ENCODE measurements at regions not wholly inside any gene's neighbourhood (a gene's known extent, or its start where the extent isn't known, plus 50 kb on each side); places are given as distances from the start of the nearest gene placed in this dataset.

GRCh38 chr3:181276358-181276896, 286.9 kb upstream of the DNAJC19 start:
- no peaks in the 10 kb centered on the region for H3K9me3 Mint-ChIP-seq (ENCODE audit: unreplicated experiment)
- CTCF ChIA-PET, result no interaction called here
- intact Hi-C loops (cut with micrococcal nuclease; ENCODE audit: unreplicated experiment), result loop anchor here (5.0 kb wide), 1 partner anchor 474 kb away; no protein-coding TSS in a partner anchor
- H3K27me3 Mint-ChIP-seq (ENCODE audit: insufficient read depth, unreplicated experiment), result peaks cover 8% of the 10 kb centered on the region
- no peak for TF ChIP-seq CTCF (IDR thresholded peaks at IDR 0.05; ENCODE audit: insufficient read depth in 1 of 2, low read depth in 1 of 2, low read length in 1 of 2, severe bottlenecking in 1 of 2, unreplicated experiment in 1 of 2)
- no peaks in the 10 kb centered on the region for H3K36me3 Mint-ChIP-seq (ENCODE audit: insufficient read depth, unreplicated experiment)
- Histone ChIP-seq H3K9me3 (no peaks in the 10 kb centered on the region), H3K27me3 (replicated peaks; ENCODE audit: control insufficient read depth, insufficient read depth, low read length) (no peaks in the 10 kb centered on the region; the same call in 1 of the 2 replicates), H3K36me3 (ENCODE audit: control insufficient read depth, insufficient read depth, low read length) (no peaks in the 10 kb centered on the region), H3K4me3 (ENCODE audit: low read depth, low read length) (no peak overlapping the region), H3K4me1 (no peaks in the 10 kb centered on the region)
- H3K4me1 Mint-ChIP-seq (ENCODE audit: low read depth, unreplicated experiment), result no peaks in the 10 kb centered on the region
- H3K4me3 Mint-ChIP-seq (ENCODE audit: unreplicated experiment), result no peak overlapping the region
- POLR2A ChIA-PET, result no interaction called here
- DNase-seq, result no peak
- H3K27ac Mint-ChIP-seq (ENCODE audit: unreplicated experiment), result no peak overlapping the region
- BruUV-seq (replicated peaks), result no TSS peak

- CTCF ChIA-PET, result no interaction called here
- Mint-ChIP-seq H3K4me1 (ENCODE audit: low read depth, unreplicated experiment) (no peaks in the 10 kb centered on the region), H3K4me3 (ENCODE audit: unreplicated experiment) (no peak overlapping the region), H3K9me3 (ENCODE audit: unreplicated experiment) (no peaks in the 10 kb centered on the region), H3K27ac (ENCODE audit: unreplicated experiment) (no peak overlapping the region), H3K36me3 (ENCODE audit: insufficient read depth, unreplicated experiment) (no peaks in the 10 kb centered on the region), H3K27me3 (ENCODE audit: insufficient read depth, unreplicated experiment) (peaks cover 8% of the 10 kb centered on the region)
- Histone ChIP-seq H3K9me3 (no peaks in the 10 kb centered on the region), H3K4me3 (ENCODE audit: low read depth, low read length) (no peak overlapping the region), H3K36me3 (ENCODE audit: control insufficient read depth, insufficient read depth, low read length) (no peaks in the 10 kb centered on the region), H3K4me1 (no peaks in the 10 kb centered on the region), H3K27me3 (replicated peaks; ENCODE audit: control insufficient read depth, insufficient read depth, low read length) (no peaks in the 10 kb centered on the region; the same call in 1 of the 2 replicates)
- BruUV-seq (replicated peaks), result no TSS peak
- intact Hi-C loops (cut with micrococcal nuclease; ENCODE audit: unreplicated experiment), result no loop called here
- POLR2A ChIA-PET, result no interaction called here
- no peak for DNase-seq
- no peak for TF ChIP-seq CTCF (IDR thresholded peaks at IDR 0.05; ENCODE audit: insufficient read depth in 1 of 2, low read depth in 1 of 2, low read length in 1 of 2, severe bottlenecking in 1 of 2, unreplicated experiment in 1 of 2)
These were observed 284.5 kb upstream of the DNAJC19 start for GRCh38 chr3:181274025-181274424.

GRCh38 chr3:181267312-181267711, 277.8 kb upstream of the DNAJC19 start:
- H3K4me3 Mint-ChIP-seq (ENCODE audit: unreplicated experiment), result no peak overlapping the region
- Histone ChIP-seq H3K27me3 (replicated peaks; ENCODE audit: control insufficient read depth, insufficient read depth, low read length) (no peaks in the 10 kb centered on the region), H3K4me3 (ENCODE audit: low read depth, low read length) (no peak overlapping the region), H3K36me3 (ENCODE audit: control insufficient read depth, insufficient read depth, low read length) (no peaks in the 10 kb centered on the region), H3K9me3 (no peaks in the 10 kb centered on the region), H3K4me1 (no peaks in the 10 kb centered on the region)
- intact Hi-C loops (cut with micrococcal nuclease; ENCODE audit: unreplicated experiment), result no loop called here
- ChIA-PET POLR2A (no interaction called here), CTCF (no interaction called here)
- no peak for DNase-seq
- H3K9me3 Mint-ChIP-seq (ENCODE audit: unreplicated experiment), result no peaks in the 10 kb centered on the region
- TF ChIP-seq CTCF (IDR thresholded peaks at IDR 0.05; ENCODE audit: insufficient read depth in 1 of 2, low read depth in 1 of 2, low read length in 1 of 2, severe bottlenecking in 1 of 2, unreplicated experiment in 1 of 2), result no peak
- H3K27me3 Mint-ChIP-seq (ENCODE audit: insufficient read depth, unreplicated experiment), result peaks cover 2% of the 10 kb centered on the region
- no peaks in the 10 kb centered on the region for H3K36me3 Mint-ChIP-seq (ENCODE audit: insufficient read depth, unreplicated experiment)
- H3K27ac Mint-ChIP-seq (ENCODE audit: unreplicated experiment), result no peak overlapping the region
- BruUV-seq (replicated peaks), result no TSS peak
- no peaks in the 10 kb centered on the region for H3K4me1 Mint-ChIP-seq (ENCODE audit: low read depth, unreplicated experiment)

Data from Caco-2 (cell line).